HepG2 (cell line): ENCODE measurements at regions not wholly inside any gene's neighbourhood (a gene's known extent, or its start where the extent isn't known, plus 50 kb on each side); places are given as distances from the start of the nearest gene placed in this dataset.

Source experiments
- FOXC1 ChIP-seq: sonication (generic); formaldehyde crosslinking; IDR thresholded peaks from 2 replicates; pipeline ENCODE4 v1.8.0; 2022; ENCODE audit warnings: mild to moderate bottlenecking, missing genetic modification reagents, borderline replicate concordance
- HNF4A ChIP-seq: sonication (generic); formaldehyde crosslinking; IDR thresholded peaks from 2 replicates; pipeline ENCODE4 v1.4.0; 2020; ENCODE audit warnings: missing genetic modification reagents
- NCOR1 ChIP-seq: fragments of 200-600 bp; sonication (generic); IDR thresholded peaks from 2 replicates; pipeline ENCODE4 v1.7.0; 2017; ENCODE audit warnings: antibody characterized with exemption, low read length, borderline replicate concordance
- ZNF501 ChIP-seq: sonication (generic); formaldehyde crosslinking; IDR thresholded peaks from 2 replicates; pipeline ENCODE4 v1.5.1; 2020; ENCODE audit warnings: mild to moderate bottlenecking, moderate library complexity, missing genetic modification reagents

- TF ChIP-seq FOXC1 (CRISPR knock-in tag) (no peak), NCOR1 (no peak), ZNF501 (CRISPR knock-in tag) (no peak), HNF4A (CRISPR knock-in tag) (no peak)
Observed at GRCh38 chr11:128235426-128235825, 351.9 kb downstream of the ETS1 start.
